ENCODE measurements at regions not wholly inside any gene's neighbourhood (a gene's known extent, or its start where the extent isn't known, plus 50 kb on each side); places are given as distances from the start of the nearest gene placed in this dataset.

- no peak for DNase-seq
Observed at GRCh38 chr7:12741951-12742575, 54.6 kb downstream of the ARL4A start.

- DNase-seq, result peak; percentile 3
Observed at GRCh38 chr7:12746211-12746610, 58.8 kb downstream of the ARL4A start.

GRCh38 chr7:12747687-12748306 is 60.4 kb downstream of the ARL4A start:
- DNase-seq, result no peak

- no peak for DNase-seq
Observed at GRCh38 chr7:12749069-12749468, 61.6 kb downstream of the ARL4A start.

- no peak for DNase-seq
Observed at GRCh38 chr7:12749746-12750145, 62.3 kb downstream of the ARL4A start.

GRCh38 chr7:12751764-12752163 is 64.3 kb downstream of the ARL4A start:
- DNase-seq, result no peak

- no peak for DNase-seq
Observed at GRCh38 chr7:12754179-12754578, 66.7 kb downstream of the ARL4A start.

GRCh38 chr7:12756821-12757220 is 69.4 kb downstream of the ARL4A start:
- DNase-seq, result no peak

- no peak for DNase-seq
Observed at GRCh38 chr7:12757443-12757842, 70.0 kb downstream of the ARL4A start.

GRCh38 chr7:12759151-12759550 is 71.7 kb downstream of the ARL4A start:
- DNase-seq, result no peak

GRCh38 chr7:12761111-12761510 is 73.7 kb downstream of the ARL4A start:
- DNase-seq, result no peak

GRCh38 chr7:12761691-12762090 is 74.3 kb downstream of the ARL4A start:
- no peak for DNase-seq

GRCh38 chr7:12764458-12764891 is 77.0 kb downstream of the ARL4A start:
- DNase-seq, result no peak

- no peak for DNase-seq
Observed at GRCh38 chr7:12765431-12766100, 78.1 kb downstream of the ARL4A start.

GRCh38 chr7:12766416-12766815 is 79.0 kb downstream of the ARL4A start:
- DNase-seq, result no peak

- no peak for DNase-seq
Observed at GRCh38 chr7:12768948-12769347, 81.5 kb downstream of the ARL4A start.

- no peak for DNase-seq
Observed at GRCh38 chr7:12769444-12769843, 82.0 kb downstream of the ARL4A start.

- no peak for DNase-seq
Observed at GRCh38 chr7:12770227-12770975, 83.0 kb downstream of the ARL4A start.

GRCh38 chr7:12771378-12771877 is 84.0 kb downstream of the ARL4A start:
- no peak for DNase-seq

GRCh38 chr7:12772768-12773167 is 85.3 kb downstream of the ARL4A start:
- DNase-seq, result no peak

GRCh38 chr7:12777257-12777656 is 89.8 kb downstream of the ARL4A start:
- DNase-seq, result no peak

- DNase-seq, result no peak
Observed at GRCh38 chr7:12779947-12780346, 92.5 kb downstream of the ARL4A start.

- DNase-seq, result no peak
Observed at GRCh38 chr7:12783421-12784095, 96.1 kb downstream of the ARL4A start.

Data from NCI-H82 (cell line).